NCI-H748 treated with DMSO at 0.1 percent for 48 hours (cell line): ENCODE measurements at regions not wholly inside any gene's neighbourhood (a gene's known extent, or its start where the extent isn't known, plus 50 kb on each side); places are given as distances from the start of the nearest gene placed in this dataset.

Source experiments
- DNase-seq: peaks from one replicate; lab custom pipeline; 2025; lab: John Stamatoyannopoulos, UW

- no peak for DNase-seq
Observed at GRCh38 chr10:91036807-91037411, 116.0 kb upstream of the ANKRD1 start.

GRCh38 chr10:91038971-91039370 is 118.1 kb upstream of the ANKRD1 start:
- DNase-seq = no peak

- no peak for DNase-seq
Observed at GRCh38 chr10:91040343-91040742, 119.5 kb upstream of the ANKRD1 start.

GRCh38 chr10:91042069-91042468 is 121.2 kb upstream of the ANKRD1 start:
- DNase-seq = no peak

GRCh38 chr10:91043173-91043910 is 122.5 kb upstream of the ANKRD1 start:
- no peak for DNase-seq

GRCh38 chr10:91046869-91047268 is 126.0 kb upstream of the ANKRD1 start:
- DNase-seq = no peak

GRCh38 chr10:91048380-91048779 is 127.5 kb upstream of the ANKRD1 start:
- DNase-seq = no peak

- no peak for DNase-seq
Observed at GRCh38 chr10:91049296-91049987, 128.6 kb upstream of the ANKRD1 start.

GRCh38 chr10:91049988-91050360 is 129.1 kb upstream of the ANKRD1 start:
- no peak for DNase-seq

GRCh38 chr10:91050371-91051034 is 129.6 kb upstream of the ANKRD1 start:
- no peak for DNase-seq

GRCh38 chr10:91051829-91052228 is 130.9 kb upstream of the ANKRD1 start:
- no peak for DNase-seq

GRCh38 chr10:91054325-91054724 is 133.4 kb upstream of the ANKRD1 start:
- DNase-seq = no peak

GRCh38 chr10:91061187-91061586 is 140.3 kb upstream of the ANKRD1 start:
- DNase-seq = no peak

GRCh38 chr10:91061608-91062007 is 140.7 kb upstream of the ANKRD1 start:
- no peak for DNase-seq

- no peak for DNase-seq
Observed at GRCh38 chr10:91062091-91062490, 141.2 kb upstream of the ANKRD1 start.

- DNase-seq = no peak
Observed at GRCh38 chr10:91071786-91072185, 148.7 kb upstream of the PCGF5 start.

- DNase-seq = no peak
Observed at GRCh38 chr10:91073286-91073979, 147.0 kb upstream of the PCGF5 start.

GRCh38 chr10:91076991-91077548 is 143.4 kb upstream of the PCGF5 start:
- no peak for DNase-seq

- no peak for DNase-seq
Observed at GRCh38 chr10:91077549-91078071, 142.9 kb upstream of the PCGF5 start.

GRCh38 chr10:91080776-91081175 is 139.7 kb upstream of the PCGF5 start:
- no peak for DNase-seq

GRCh38 chr10:91082447-91082846 is 138.0 kb upstream of the PCGF5 start:
- DNase-seq = no peak
